PC-3 (cell line): ENCODE measurements at regions not wholly inside any gene's neighbourhood (a gene's known extent, or its start where the extent isn't known, plus 50 kb on each side); places are given as distances from the start of the nearest gene placed in this dataset.

Source experiments
- ATAC-seq: fragments of 200-7000 bp; cut with Tn5 transposase; 2 replicates; pipeline ENCODE4 v1.9.1; 2020; ENCODE audit warnings: mild to moderate bottlenecking, moderate library complexity
- BruUV-seq: library from RNA; stranded (reverse); fragments of 400-500 nt; replicated peaks from 2 replicates; lab custom pipeline; 2021; lab: Mats Ljungman, UMichigan
- CTCF ChIA-PET: fragments of 300-600 bp; sonication (Branson Sonifier 250); formaldehyde crosslinking; loops from one replicate; lab custom pipeline; 2022; ENCODE audit warnings: antibody characterized with exemption; lab: Charles Lee
- POLR2A ChIA-PET: fragments of 300-600 bp; sonication (Branson Sonifier 250); formaldehyde crosslinking; loops from one replicate; lab custom pipeline; 2022; ENCODE audit warnings: antibody characterized with exemption; ENCODE audit not compliant: unreplicated experiment; lab: Charles Lee
- DNase-seq: peaks from one replicate; pipeline ENCODE4 v3.0.0-alpha.2; 2015
- H2AFZ ChIP-seq: fragments of 300-600 bp; sonication (generic); 2 replicates; pipeline ENCODE4 v1.6.0; 2016; ENCODE audit warnings: antibody characterized with exemption, low read length
- H3F3A ChIP-seq: fragments of 300-600 bp; sonication (generic); one replicate; pipeline ENCODE4 v1.6.0; 2017; ENCODE audit warnings: antibody characterized with exemption, low read length, control low read depth, mild to moderate bottlenecking; ENCODE audit not compliant: unreplicated experiment
- H3K27ac ChIP-seq: fragments of 300-600 bp; sonication (generic); 2 replicates; pipeline ENCODE4 v1.5.1; 2016; ENCODE audit warnings: mild to moderate bottlenecking, low read length
- H3K27me3 ChIP-seq: fragments of 300-600 bp; sonication (generic); 2 replicates; pipeline ENCODE4 v1.6.1; 2016; ENCODE audit warnings: low read length, mixed read lengths
- H3K36me3 ChIP-seq: fragments of 300-600 bp; sonication (generic); 2 replicates; pipeline ENCODE4 v1.6.1; 2016; ENCODE audit warnings: low read depth, mixed run types, low read length, mixed read lengths
- H3K4me1 ChIP-seq: fragments of 300-600 bp; sonication (generic); 2 replicates; pipeline ENCODE4 v1.5.1; 2016; ENCODE audit warnings: low read length; ENCODE audit not compliant: insufficient read depth
- H3K4me2 ChIP-seq: fragments of 300-600 bp; sonication (generic); 2 replicates; pipeline ENCODE4 v1.6.0; 2016; ENCODE audit warnings: low read length
- H3K4me3 ChIP-seq: fragments of 300-600 bp; sonication (generic); 2 replicates; pipeline ENCODE4 v1.5.1; 2016; ENCODE audit warnings: mild to moderate bottlenecking, low read length, mixed read lengths
- H3K79me2 ChIP-seq: fragments of 300-600 bp; sonication (generic); 2 replicates; pipeline ENCODE4 v1.6.1; 2017; ENCODE audit warnings: low read length, mixed read lengths
- H3K9ac ChIP-seq: fragments of 300-600 bp; sonication (generic); 2 replicates; pipeline ENCODE4 v1.6.0; 2016; ENCODE audit warnings: mild to moderate bottlenecking, low read length
- H3K9me2 ChIP-seq: fragments of 300-600 bp; sonication (generic); replicated peaks from 2 replicates; pipeline ENCODE4 v1.6.1; 2016; ENCODE audit warnings: mixed run types, low read length, mixed read lengths
- H3K9me3 ChIP-seq: fragments of 300-600 bp; sonication (generic); 2 replicates; pipeline ENCODE4 v1.6.1; 2016; ENCODE audit warnings: low read length, mixed read lengths
- H4K20me1 ChIP-seq: fragments of 300-600 bp; sonication (generic); 2 replicates; pipeline ENCODE4 v1.6.1; 2016; ENCODE audit warnings: low read length, mixed read lengths
- CTCF ChIP-seq: fragments of 300-600 bp; sonication (generic); conservative IDR thresholded peaks from 2 replicates; pipeline ENCODE4 v1.5.1; 2017; ENCODE audit warnings: antibody characterized with exemption, low read depth, mild to moderate bottlenecking, low read length
- EZH2 ChIP-seq: fragments of 300-600 bp; sonication (generic); IDR thresholded peaks from one replicate; pipeline ENCODE4 v1.6.1; 2017; ENCODE audit warnings: antibody characterized with exemption, mild to moderate bottlenecking, low read length; ENCODE audit not compliant: unreplicated experiment
- EZH2phosphoT487 ChIP-seq: fragments of 300-600 bp; sonication (generic); IDR thresholded peaks from 2 replicates; pipeline ENCODE4 v1.6.1; 2018; ENCODE audit warnings: mild to moderate bottlenecking, antibody characterized with exemption, low read length, borderline replicate concordance
- intact Hi-C: fragments of 100-400 bp; cut with micrococcal nuclease; formaldehyde crosslinking; loops from 2 replicates; pipeline ENCODE4 v1.9.0; 2023

- no peak for ATAC-seq
- Histone ChIP-seq H3K9me2 (no peaks in the 10 kb centered on the region), H3F3A (no peaks in the 10 kb centered on the region), H3K4me3 (no peak overlapping the region), H3K9ac (no peak overlapping the region), H3K4me2 (no peak overlapping the region), H3K79me2 (no peaks in the 10 kb centered on the region), H3K27ac (no peak overlapping the region), H3K9me3 (no peaks in the 10 kb centered on the region), H3K36me3 (no peaks in the 10 kb centered on the region), H3K4me1 (no peaks in the 10 kb centered on the region), H2AFZ (no peak overlapping the region), H4K20me1 (no peaks in the 10 kb centered on the region), H3K27me3 (peaks cover 38% of the 10 kb centered on the region; the same call in 1 of the 2 replicates)
- intact Hi-C loops: no loop called here
- DNase-seq: no peak
- no TSS peak for BruUV-seq
- POLR2A ChIA-PET: no interaction called here
- CTCF ChIA-PET: no interaction called here
- TF ChIP-seq CTCF: no peak
These were observed 198.1 kb downstream of the GADD45G start for GRCh38 chr9:89802781-89803355.

- no peak for ATAC-seq
- H3K4me3 ChIP-seq: no peak overlapping the region
- DNase-seq: no peak
- peaks cover 38% of the 10 kb centered on the region; the same call in 1 of the 2 replicates for H3K27me3 ChIP-seq
- H3F3A ChIP-seq: no peaks in the 10 kb centered on the region
- ChIA-PET CTCF (no interaction called here), POLR2A (no interaction called here)
- H3K27ac ChIP-seq: no peak overlapping the region
- no peaks in the 10 kb centered on the region for H3K79me2 ChIP-seq
- H3K36me3 ChIP-seq: no peaks in the 10 kb centered on the region
- no peaks in the 10 kb centered on the region for H4K20me1 ChIP-seq
- H3K4me2 ChIP-seq: no peak overlapping the region
- no TSS peak for BruUV-seq
- H3K9me2 ChIP-seq: no peaks in the 10 kb centered on the region
- TF ChIP-seq EZH2phosphoT487 (no peak), CTCF (no peak), EZH2 (no peak)
- no peaks in the 10 kb centered on the region for H3K9me3 ChIP-seq
- no peak overlapping the region for H2AFZ ChIP-seq
- H3K9ac ChIP-seq: no peak overlapping the region
- H3K4me1 ChIP-seq: no peaks in the 10 kb centered on the region
- intact Hi-C loops: no loop called here
These were observed 198.6 kb downstream of the GADD45G start for GRCh38 chr9:89803403-89803802.

GRCh38 chr9:89804766-89805531 lies 200.1 kb downstream of the GADD45G start:
- Histone ChIP-seq H3K27ac (no peak overlapping the region), H3K9me3 (no peaks in the 10 kb centered on the region), H3K4me3 (no peak overlapping the region), H3K27me3 (peaks cover 38% of the 10 kb centered on the region; the same call in 1 of the 2 replicates), H3F3A (no peaks in the 10 kb centered on the region), H3K79me2 (no peaks in the 10 kb centered on the region), H3K4me2 (no peak overlapping the region), H3K4me1 (no peaks in the 10 kb centered on the region), H3K36me3 (no peaks in the 10 kb centered on the region), H4K20me1 (no peaks in the 10 kb centered on the region), H2AFZ (no peak overlapping the region), H3K9me2 (no peaks in the 10 kb centered on the region), H3K9ac (no peak overlapping the region)
- ChIA-PET POLR2A (no interaction called here), CTCF (no interaction called here)
- no TSS peak for BruUV-seq
- no peak for DNase-seq
- intact Hi-C loops: no loop called here
- no peak for TF ChIP-seq EZH2phosphoT487
- no peak for TF ChIP-seq CTCF
- TF ChIP-seq EZH2: no peak
- no peak for ATAC-seq
